GM12892 (cell line): ENCODE measurements at regions not wholly inside any gene's neighbourhood (a gene's known extent, or its start where the extent isn't known, plus 50 kb on each side); places are given as distances from the start of the nearest gene placed in this dataset.

Source experiments
- POLR2A ChIP-seq: IDR thresholded peaks from 2 replicates; pipeline ENCODE4 v1.6.1; 2011; ENCODE audit warnings: low read depth, low read length, control low read depth
- POLR2AphosphoS5 ChIP-seq: IDR thresholded peaks from 2 replicates; pipeline ENCODE4 v1.6.1; 2011; ENCODE audit warnings: low read depth, low read length, control low read depth
- TAF1 ChIP-seq: IDR thresholded peaks from 2 replicates; pipeline ENCODE4 v1.6.1; 2011; ENCODE audit warnings: low read depth, mild to moderate bottlenecking, control low read depth, low read length, borderline replicate concordance

DNA sequence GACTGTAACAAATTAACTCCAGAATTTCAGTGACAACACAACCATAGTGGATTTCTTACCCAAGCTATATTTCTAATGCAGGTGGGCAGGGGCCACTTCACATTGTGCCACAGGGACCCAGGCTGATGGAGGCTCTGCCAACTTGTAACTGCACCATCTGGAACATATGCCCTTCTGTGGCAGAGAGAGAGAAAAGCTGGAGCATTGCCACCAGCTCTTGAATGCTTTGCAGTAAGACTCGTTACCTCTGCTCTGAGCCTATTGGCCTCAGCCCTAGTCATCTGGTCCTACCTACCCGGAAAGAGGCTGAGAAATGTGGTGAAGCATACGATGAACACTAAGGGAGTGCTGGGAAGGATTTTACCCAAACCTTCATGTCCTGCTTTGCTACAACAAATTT, 587.1 kb downstream of the ZNF385D start:
- TF ChIP-seq POLR2A: no peak
- no peak for TF ChIP-seq TAF1
- TF ChIP-seq POLR2AphosphoS5: no peak
